MM.1S (cell line): ENCODE measurements at regions not wholly inside any gene's neighbourhood (a gene's known extent, or its start where the extent isn't known, plus 50 kb on each side); places are given as distances from the start of the nearest gene placed in this dataset.
"Not testable (repeated sequence)": the region's sequence is repeated elsewhere in the genome, so short reads cannot be mapped to it uniquely, and the experiment has no call there.

Experiments used
- CTCF ChIP-seq: fragments of 300-600 bp; sonication (generic); IDR thresholded peaks from 2 replicates; pipeline ENCODE4 v1.5.1; 2016; ENCODE audit warnings: antibody characterized with exemption, low read length, mixed read lengths
- EZH2phosphoT487 ChIP-seq: fragments of 300-600 bp; sonication (generic); IDR thresholded peaks from 2 replicates; pipeline ENCODE4 v1.6.1; 2018; ENCODE audit warnings: antibody characterized with exemption, low read length

- TF ChIP-seq CTCF, EZH2phosphoT487: not testable (repeated sequence)
Measured at GRCh38 chr11:67805253-67806126, 131.1 kb upstream of the ALDH3B2 start.
